Hematopoietic multipotent progenitor cell (in vitro differentiated cells): ENCODE measurements at regions not wholly inside any gene's neighbourhood (a gene's known extent, or its start where the extent isn't known, plus 50 kb on each side); places are given as distances from the start of the nearest gene placed in this dataset.

Experiments
- DNase-seq, 3 donors: peaks; one replicate each; pipeline ENCODE4 v3.0.0-alpha.2; 2011 to 2015; ENCODE audit warnings: low read depth in 2 of 3, low spot score in 2 of 3

GRCh38 chr9:134227451-134228411 lies 63.4 kb upstream of the RNU6ATAC start:
- no peak for DNase-seq

GRCh38 chr9:134228649-134229048 lies 64.3 kb upstream of the RNU6ATAC start:
- DNase-seq = no peak

DNA sequence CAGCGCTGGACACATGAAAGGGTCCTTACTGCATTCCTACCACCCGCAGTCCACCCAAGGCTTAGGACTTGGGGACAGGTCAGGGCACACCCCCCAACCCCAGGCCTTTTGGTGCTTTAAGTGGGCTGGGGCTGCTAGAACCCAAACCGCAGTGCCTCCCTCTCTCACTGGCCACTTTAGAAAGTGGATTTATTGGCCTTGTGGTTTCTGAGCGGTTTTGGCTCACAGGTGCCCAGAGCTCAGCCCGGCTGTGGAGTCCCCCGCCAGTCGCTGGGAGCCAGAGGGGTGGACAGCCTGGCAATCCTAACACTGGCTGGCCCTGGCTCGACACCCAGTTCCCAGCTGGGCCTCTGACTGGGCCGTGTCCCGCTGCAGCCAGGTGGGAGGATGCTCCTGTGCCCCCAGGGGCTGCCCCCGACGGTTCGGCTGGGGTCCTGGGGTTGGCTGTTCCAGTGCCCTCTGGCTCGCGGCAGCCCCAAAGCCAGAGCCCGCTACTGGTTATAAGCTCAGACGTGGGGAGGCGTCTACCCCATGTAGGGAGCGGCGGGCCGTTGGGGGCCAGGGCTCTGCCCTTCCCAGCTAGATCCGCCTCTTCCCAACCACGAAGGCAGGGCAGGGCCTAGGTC lies 65.2 kb upstream of the RNU6ATAC start:
- DNase-seq = peak in 1 of 3 donors; percentile 21

- DNase-seq = no peak
Observed at GRCh38 chr9:134230092-134230941, 66.0 kb upstream of the RNU6ATAC start.

GRCh38 chr9:134230942-134231325 lies 66.6 kb upstream of the RNU6ATAC start:
- DNase-seq = no peak

DNA sequence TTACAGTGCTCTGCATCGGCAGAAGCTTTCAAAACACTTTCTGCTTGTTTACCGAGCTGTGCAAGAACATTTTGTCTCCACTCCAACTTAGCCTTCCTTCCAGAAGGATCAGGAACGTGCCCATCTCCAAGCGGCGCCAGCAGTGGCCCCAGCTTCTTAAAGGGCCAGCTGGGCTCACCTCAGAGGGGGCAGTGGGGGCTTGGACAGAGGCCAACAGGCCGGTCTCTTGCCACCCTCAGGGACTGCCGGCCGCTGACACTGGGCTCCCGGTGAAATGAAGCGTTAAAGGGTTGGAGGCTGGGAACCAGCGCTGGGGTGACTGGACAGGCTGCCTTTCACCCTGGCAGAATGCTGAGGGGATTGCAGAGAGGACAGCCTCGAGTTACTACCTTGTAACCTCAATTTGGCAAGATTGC lies 67.0 kb upstream of the RNU6ATAC start:
- DNase-seq = no peak

DNA sequence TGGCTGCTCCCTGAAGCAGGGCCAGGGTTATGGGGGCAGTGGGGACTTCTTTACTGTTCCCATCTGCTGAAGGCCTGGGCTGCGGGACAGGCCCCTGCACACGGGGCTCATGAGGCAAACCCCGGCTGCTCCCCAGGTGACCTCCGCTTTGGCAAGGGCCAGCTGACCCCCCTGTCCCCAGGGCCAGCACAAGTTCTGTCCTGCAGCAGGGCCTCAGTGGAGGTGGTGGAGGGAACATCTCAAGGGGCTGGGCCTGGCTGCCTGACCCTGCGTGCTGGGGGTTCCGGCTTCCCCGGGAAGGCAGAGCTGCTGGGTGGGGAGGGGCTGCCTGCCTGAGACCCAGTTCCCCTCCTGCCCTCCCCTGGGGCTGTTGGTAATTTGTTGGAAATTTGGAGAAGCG lies 67.4 kb upstream of the RNU6ATAC start:
- DNase-seq = no peak

DNA sequence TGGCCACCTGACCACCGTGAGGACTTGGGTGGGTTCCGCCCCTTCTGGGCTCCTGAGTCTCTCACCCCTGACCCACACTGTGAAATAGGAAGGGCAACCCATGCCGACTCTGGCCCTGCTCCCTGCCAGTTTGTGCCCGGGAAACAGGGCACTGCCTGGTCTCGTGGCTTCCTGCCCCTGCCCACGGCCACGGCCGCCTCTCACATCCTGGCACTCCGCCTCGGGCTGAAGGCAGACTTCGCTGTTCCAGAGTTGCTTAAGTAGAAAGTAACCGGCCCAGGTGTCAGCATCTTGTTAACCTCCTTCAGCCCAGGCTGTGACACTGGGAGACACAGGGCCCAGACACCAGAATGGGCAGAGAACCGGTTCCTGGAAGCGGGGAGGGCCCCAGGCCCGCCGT lies 68.7 kb upstream of the RNU6ATAC start:
- peak in 1 of 3 donors; percentile 26 for DNase-seq

DNA sequence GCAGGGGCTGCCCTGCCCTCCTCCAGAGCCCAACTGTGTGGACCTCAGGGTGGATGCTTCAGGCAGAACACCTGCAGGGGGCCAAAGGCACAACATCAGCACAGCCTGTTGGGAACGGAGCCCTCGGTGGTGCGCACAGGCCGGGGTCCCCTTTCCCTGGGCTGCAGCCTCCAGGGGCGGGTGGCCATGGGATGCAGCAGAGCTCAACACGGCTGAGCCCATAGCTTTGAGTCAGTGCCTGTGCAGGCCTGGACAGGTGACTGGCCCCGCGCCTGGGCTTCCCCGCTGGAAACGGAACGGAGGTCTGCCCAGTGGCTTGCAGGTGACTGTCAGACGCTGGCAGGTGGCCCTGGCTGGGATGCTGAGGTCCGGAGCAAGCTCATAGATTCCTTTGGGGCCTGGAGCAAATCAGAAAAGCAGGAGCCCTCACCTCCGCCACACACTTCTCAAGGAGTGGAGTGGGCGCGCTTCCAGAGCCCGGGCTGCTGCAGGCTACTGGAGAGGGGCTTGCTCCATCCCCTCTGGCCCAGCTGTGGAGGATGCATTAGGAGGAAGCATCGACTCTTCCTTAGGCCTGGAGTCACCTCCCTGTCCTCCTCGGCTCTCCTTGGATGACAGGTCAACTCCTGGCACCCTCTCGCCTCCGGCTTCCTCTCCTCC lies 69.8 kb upstream of the RNU6ATAC start:
- DNase-seq = no peak

DNA sequence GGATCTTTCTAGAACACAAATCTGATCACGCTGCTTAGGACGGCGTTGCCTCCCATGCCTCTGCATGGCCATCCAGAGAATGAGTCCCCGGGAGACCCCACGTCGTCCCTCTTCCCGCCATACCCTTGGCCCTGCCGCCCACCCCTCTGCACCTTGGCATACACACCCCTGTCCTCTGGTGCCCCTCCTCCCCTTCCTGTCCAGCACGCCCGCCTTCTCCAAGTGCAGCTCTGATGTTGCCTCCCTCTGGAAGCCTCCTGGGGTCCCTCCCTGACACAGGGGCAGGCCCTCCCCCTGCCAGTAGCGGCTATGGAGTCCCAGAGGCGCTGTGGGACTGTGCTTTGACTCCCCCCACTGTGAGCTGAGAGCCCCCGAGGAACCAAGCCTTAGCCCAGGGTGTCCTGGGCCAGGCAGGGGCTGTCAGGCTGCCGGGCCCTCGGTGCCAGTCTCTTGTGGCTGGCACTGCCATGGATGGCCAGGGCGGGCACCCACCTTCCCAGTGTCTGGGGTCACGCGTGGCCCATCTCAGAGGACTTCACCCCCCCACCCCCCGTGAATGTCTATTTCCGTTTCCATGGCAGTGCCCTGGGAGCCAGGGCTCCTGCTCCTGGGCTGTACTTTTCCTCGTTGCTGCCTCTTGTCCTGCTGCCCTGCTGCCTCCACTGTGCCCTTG lies 70.5 kb upstream of the RNU6ATAC start:
- DNase-seq = no peak

GRCh38 chr9:134235366-134235765 lies 71.0 kb upstream of the RNU6ATAC start:
- DNase-seq = no peak

- no peak for DNase-seq
Observed at GRCh38 chr9:134236001-134236421, 71.6 kb upstream of the RNU6ATAC start.

- DNase-seq = no peak
Observed at GRCh38 chr9:134236935-134237629, 72.7 kb upstream of the RNU6ATAC start.

DNA sequence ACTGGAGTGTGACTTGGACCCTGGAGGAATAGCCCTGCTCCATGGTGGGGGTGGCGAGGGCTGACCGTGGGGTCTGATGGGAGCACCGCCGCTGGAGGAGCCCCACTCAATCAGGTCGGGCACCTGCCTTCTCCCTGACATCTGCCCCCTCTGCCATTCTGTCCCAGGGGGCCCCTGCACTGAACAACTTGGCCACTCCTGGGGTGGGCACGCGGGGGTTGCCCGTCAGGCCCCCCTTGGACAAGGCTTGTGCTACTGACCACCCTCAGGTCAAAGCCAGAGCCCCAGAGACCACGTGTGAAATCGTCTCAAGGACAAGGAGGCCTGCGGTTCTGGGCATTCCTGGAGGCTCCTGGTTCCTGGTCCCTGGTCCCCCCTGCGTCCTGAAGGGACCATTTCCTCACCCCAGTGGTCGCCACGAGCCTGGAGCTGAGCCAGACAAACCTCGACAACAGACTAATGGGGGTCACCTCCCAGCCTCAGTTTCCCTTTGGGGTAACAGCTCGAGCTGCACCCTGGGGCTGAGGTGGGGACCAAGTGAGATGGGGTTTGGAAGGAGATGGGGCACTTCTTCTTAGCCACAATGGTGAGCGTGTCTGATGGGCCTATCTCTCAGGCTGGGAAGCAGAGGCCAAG lies 73.4 kb upstream of the RNU6ATAC start:
- no peak for DNase-seq

- no peak for DNase-seq
Observed at GRCh38 chr9:134239130-134239903, 75.0 kb upstream of the RNU6ATAC start.

- no peak for DNase-seq
Observed at GRCh38 chr9:134239939-134240338, 75.6 kb upstream of the RNU6ATAC start.

GRCh38 chr9:134240361-134240760 lies 76.0 kb upstream of the RNU6ATAC start:
- no peak for DNase-seq

GRCh38 chr9:134242706-134243105 lies 78.3 kb upstream of the RNU6ATAC start:
- no peak for DNase-seq
